ENCODE measurements at regions not wholly inside any gene's neighbourhood (a gene's known extent, or its start where the extent isn't known, plus 50 kb on each side); places are given as distances from the start of the nearest gene placed in this dataset.

DNA sequence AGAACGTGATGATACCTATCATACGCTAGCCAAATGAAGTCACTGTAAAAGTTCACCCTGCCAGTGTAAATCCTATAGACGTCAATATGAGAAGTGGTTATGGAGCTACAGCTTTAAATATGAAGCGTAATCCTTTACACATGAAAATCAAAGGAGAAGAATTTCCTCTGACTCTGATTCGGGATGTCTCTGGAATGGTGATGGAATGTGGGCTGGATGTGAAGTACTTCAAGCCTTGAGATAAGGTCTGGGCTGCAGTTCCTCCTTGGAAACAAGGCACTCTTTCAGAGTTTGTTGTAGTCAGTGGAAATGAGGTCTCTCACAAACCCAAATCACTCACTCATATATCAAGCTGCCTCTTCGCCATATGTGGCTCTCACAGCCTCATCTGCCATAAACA, 53.1 kb upstream of the NAP1L1 start:
- no peak for TF ChIP-seq EZH2 (IDR thresholded peaks at IDR 0.05; ENCODE audit: borderline replicate concordance, insufficient read depth, low read length, poor library complexity, severe bottlenecking)
- TF ChIP-seq, protein P1, sequence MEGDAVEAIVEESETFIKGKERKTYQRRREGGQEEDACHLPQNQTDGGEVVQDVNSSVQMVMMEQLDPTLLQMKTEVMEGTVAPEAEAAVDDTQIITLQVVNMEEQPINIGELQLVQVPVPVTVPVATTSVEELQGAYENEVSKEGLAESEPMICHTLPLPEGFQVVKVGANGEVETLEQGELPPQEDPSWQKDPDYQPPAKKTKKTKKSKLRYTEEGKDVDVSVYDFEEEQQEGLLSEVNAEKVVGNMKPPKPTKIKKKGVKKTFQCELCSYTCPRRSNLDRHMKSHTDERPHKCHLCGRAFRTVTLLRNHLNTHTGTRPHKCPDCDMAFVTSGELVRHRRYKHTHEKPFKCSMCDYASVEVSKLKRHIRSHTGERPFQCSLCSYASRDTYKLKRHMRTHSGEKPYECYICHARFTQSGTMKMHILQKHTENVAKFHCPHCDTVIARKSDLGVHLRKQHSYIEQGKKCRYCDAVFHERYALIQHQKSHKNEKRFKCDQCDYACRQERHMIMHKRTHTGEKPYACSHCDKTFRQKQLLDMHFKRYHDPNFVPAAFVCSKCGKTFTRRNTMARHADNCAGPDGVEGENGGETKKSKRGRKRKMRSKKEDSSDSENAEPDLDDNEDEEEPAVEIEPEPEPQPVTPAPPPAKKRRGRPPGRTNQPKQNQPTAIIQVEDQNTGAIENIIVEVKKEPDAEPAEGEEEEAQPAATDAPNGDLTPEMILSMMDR (IDR thresholded peaks at IDR 0.05; ENCODE audit: poor library complexity, severe bottlenecking): no peak
- no peak for TF ChIP-seq POLR2AphosphoS5 (IDR thresholded peaks at IDR 0.05)
- TF ChIP-seq SMC3 (conservative IDR thresholded peaks at IDR 0.05; ENCODE audit: poor library complexity): no peak
- TF ChIP-seq REST (IDR thresholded peaks at IDR 0.05; ENCODE audit: borderline replicate concordance): no peak
- TF ChIP-seq MXI1 (conservative IDR thresholded peaks at IDR 0.05; ENCODE audit: poor library complexity, severe bottlenecking): no peak
- no peak for TF ChIP-seq RAD21 (conservative IDR thresholded peaks at IDR 0.05)
- TF ChIP-seq TAF1 (IDR thresholded peaks at IDR 0.05; ENCODE audit: low read depth): no peak
- no peak for TF ChIP-seq EP300 (conservative IDR thresholded peaks at IDR 0.05; ENCODE audit: poor library complexity, severe bottlenecking)

Measured in neural cell (in vitro differentiated cells).